ENCODE measurements at regions not wholly inside any gene's neighbourhood (a gene's known extent, or its start where the extent isn't known, plus 50 kb on each side); places are given as distances from the start of the nearest gene placed in this dataset.

DNA sequence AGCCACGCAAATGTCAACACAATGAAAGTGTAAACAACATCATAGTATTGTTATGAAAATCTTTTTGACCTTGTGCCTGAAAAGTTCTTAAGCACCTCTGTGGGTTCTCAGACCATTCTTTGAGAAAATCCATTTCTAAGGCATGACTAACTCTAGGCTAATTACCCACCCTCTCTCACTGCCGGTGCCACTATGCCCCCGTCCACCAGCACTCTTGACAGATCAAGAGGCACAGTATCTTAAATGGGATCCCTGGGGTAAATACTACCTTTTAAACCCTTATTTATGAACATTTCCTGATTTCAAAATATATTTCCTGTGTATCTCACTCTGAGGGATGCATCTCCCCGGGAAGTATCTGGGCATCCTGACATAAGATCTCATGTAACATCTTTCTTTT, 607.5 kb downstream of the METTL15 start:
- no peak overlapping the region for H3K9ac ChIP-seq (ENCODE audit: low read depth, low read length, poor library complexity, severe bottlenecking)
- no peaks in the 10 kb centered on the region for H3F3A ChIP-seq (ENCODE audit: low read depth)
- no peaks in the 10 kb centered on the region for H3K9me2 ChIP-seq (replicated peaks; ENCODE audit: low read depth, low read length)
- no peaks in the 10 kb centered on the region for H3K4me1 ChIP-seq (ENCODE audit: insufficient read depth, low read length, poor library complexity, severe bottlenecking)
- H3K4me2 ChIP-seq (ENCODE audit: low read depth, low read length, poor library complexity, severe bottlenecking), result no peak overlapping the region
- H4K20me1 ChIP-seq (ENCODE audit: insufficient read depth, low read length, poor library complexity, severe bottlenecking), result no peaks in the 10 kb centered on the region
- no peaks in the 10 kb centered on the region for H3K27me3 ChIP-seq (ENCODE audit: insufficient read depth, low read length, poor library complexity, severe bottlenecking)
- H2AFZ ChIP-seq (ENCODE audit: low read length), result no peak overlapping the region
- no peak overlapping the region for H3K4me3 ChIP-seq (ENCODE audit: low read length, poor library complexity, severe bottlenecking)
- no peaks in the 10 kb centered on the region for H3K36me3 ChIP-seq (ENCODE audit: insufficient read depth, low read length)
- no peaks in the 10 kb centered on the region for H3K79me2 ChIP-seq (ENCODE audit: insufficient read depth, low read length)
- TF ChIP-seq, protein P1, sequence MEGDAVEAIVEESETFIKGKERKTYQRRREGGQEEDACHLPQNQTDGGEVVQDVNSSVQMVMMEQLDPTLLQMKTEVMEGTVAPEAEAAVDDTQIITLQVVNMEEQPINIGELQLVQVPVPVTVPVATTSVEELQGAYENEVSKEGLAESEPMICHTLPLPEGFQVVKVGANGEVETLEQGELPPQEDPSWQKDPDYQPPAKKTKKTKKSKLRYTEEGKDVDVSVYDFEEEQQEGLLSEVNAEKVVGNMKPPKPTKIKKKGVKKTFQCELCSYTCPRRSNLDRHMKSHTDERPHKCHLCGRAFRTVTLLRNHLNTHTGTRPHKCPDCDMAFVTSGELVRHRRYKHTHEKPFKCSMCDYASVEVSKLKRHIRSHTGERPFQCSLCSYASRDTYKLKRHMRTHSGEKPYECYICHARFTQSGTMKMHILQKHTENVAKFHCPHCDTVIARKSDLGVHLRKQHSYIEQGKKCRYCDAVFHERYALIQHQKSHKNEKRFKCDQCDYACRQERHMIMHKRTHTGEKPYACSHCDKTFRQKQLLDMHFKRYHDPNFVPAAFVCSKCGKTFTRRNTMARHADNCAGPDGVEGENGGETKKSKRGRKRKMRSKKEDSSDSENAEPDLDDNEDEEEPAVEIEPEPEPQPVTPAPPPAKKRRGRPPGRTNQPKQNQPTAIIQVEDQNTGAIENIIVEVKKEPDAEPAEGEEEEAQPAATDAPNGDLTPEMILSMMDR (conservative IDR thresholded peaks at IDR 0.05; ENCODE audit: low read length), result no peak
- TF ChIP-seq EZH2phosphoT487 (IDR thresholded peaks at IDR 0.05; ENCODE audit: borderline replicate concordance), result no peak
- no peaks in the 10 kb centered on the region for H3K9me3 ChIP-seq (ENCODE audit: insufficient read depth, low read depth, low read length)

DNA sequence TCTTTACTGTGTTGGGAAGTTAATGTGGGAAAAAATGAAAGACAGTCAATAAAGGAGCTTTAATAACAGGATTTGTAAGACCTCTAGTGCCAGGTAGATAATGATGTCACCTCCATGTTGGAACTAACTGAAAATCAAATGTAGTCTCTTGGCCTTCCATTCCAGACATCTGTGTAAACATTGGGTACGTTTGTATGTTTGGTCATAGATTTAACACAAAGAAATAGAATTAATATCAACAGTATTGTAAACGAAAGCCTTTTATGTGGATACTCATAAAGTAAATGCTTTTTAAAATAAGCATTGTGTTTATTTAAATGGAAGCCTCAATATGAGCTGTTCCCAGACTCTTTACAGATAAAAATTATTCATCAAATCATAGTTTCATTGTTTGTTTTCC, 605.7 kb downstream of the METTL15 start:
- Histone ChIP-seq H3K4me2 (ENCODE audit: low read depth, low read length, poor library complexity, severe bottlenecking) (no peak overlapping the region), H3K9me2 (replicated peaks; ENCODE audit: low read depth, low read length) (no peaks in the 10 kb centered on the region), H3K9ac (ENCODE audit: low read depth, low read length, poor library complexity, severe bottlenecking) (no peak overlapping the region), H4K20me1 (ENCODE audit: insufficient read depth, low read length, poor library complexity, severe bottlenecking) (no peaks in the 10 kb centered on the region), H2AFZ (ENCODE audit: low read length) (no peak overlapping the region), H3F3A (ENCODE audit: low read depth) (no peaks in the 10 kb centered on the region), H3K27me3 (ENCODE audit: insufficient read depth, low read length, poor library complexity, severe bottlenecking) (no peaks in the 10 kb centered on the region), H3K4me1 (ENCODE audit: insufficient read depth, low read length, poor library complexity, severe bottlenecking) (no peaks in the 10 kb centered on the region), H3K36me3 (ENCODE audit: insufficient read depth, low read length) (no peaks in the 10 kb centered on the region), H3K9me3 (ENCODE audit: insufficient read depth, low read depth, low read length) (no peaks in the 10 kb centered on the region), H3K79me2 (ENCODE audit: insufficient read depth, low read length) (no peaks in the 10 kb centered on the region), H3K4me3 (ENCODE audit: low read length, poor library complexity, severe bottlenecking) (no peak overlapping the region)
- TF ChIP-seq, protein P1 (conservative IDR thresholded peaks at IDR 0.05; ENCODE audit: low read length), result no peak
- no peak for TF ChIP-seq EZH2phosphoT487 (IDR thresholded peaks at IDR 0.05; ENCODE audit: borderline replicate concordance)

DNA sequence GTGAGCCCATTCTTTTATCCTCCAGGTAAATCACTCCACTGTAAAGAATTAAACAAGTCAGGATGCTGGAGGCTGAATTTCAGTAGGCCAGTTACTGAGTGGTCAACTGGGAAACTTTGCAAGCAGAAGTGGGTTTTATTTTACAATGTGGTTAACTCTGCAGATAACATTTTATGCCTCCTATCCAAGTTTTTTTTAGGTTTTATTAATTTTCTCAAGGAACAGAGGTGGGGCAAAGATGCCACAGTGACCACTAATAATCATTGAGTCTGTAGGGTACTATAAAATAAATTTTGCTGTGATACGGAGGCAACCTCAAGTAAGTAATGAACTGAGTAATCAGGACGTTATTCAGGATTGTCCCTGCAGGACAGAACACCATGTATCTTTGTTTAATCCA, 599.9 kb downstream of the METTL15 start:
- no peaks in the 10 kb centered on the region for H3K4me1 ChIP-seq (ENCODE audit: insufficient read depth, low read length, poor library complexity, severe bottlenecking)
- no peaks in the 10 kb centered on the region for H3K27me3 ChIP-seq (ENCODE audit: insufficient read depth, low read length, poor library complexity, severe bottlenecking)
- no peaks in the 10 kb centered on the region for H3K9me2 ChIP-seq (replicated peaks; ENCODE audit: low read depth, low read length)
- H3K79me2 ChIP-seq (ENCODE audit: insufficient read depth, low read length), result no peaks in the 10 kb centered on the region
- no peaks in the 10 kb centered on the region for H3K36me3 ChIP-seq (ENCODE audit: insufficient read depth, low read length)
- H3K4me2 ChIP-seq (ENCODE audit: low read depth, low read length, poor library complexity, severe bottlenecking), result no peak overlapping the region
- H3K4me3 ChIP-seq (ENCODE audit: low read length, poor library complexity, severe bottlenecking), result no peak overlapping the region
- H3K9me3 ChIP-seq (ENCODE audit: insufficient read depth, low read depth, low read length), result no peaks in the 10 kb centered on the region
- H3F3A ChIP-seq (ENCODE audit: low read depth), result no peaks in the 10 kb centered on the region
- H3K9ac ChIP-seq (ENCODE audit: low read depth, low read length, poor library complexity, severe bottlenecking), result no peak overlapping the region
- no peaks in the 10 kb centered on the region for H4K20me1 ChIP-seq (ENCODE audit: insufficient read depth, low read length, poor library complexity, severe bottlenecking)
- no peak for TF ChIP-seq EZH2phosphoT487 (IDR thresholded peaks at IDR 0.05; ENCODE audit: borderline replicate concordance)
- TF ChIP-seq, protein P1 (conservative IDR thresholded peaks at IDR 0.05; ENCODE audit: low read length), result no peak
- H2AFZ ChIP-seq (ENCODE audit: low read length), result no peak overlapping the region

Data from Loucy (cell line).